Stimulated activated CD4-positive, alpha-beta T cell treated with anti-CD3 and anti-CD28 coated beads, Interleukin-4, amount 100 ng/mL, for 48 hours (primary cell): ENCODE measurements at regions not wholly inside any gene's neighbourhood (a gene's known extent, or its start where the extent isn't known, plus 50 kb on each side); places are given as distances from the start of the nearest gene placed in this dataset.

Source experiments
- DNase-seq, 2 donors: peaks; one replicate each; pipeline ENCODE4 v3.0.0-alpha.2; 2020; ENCODE audit warnings: low read depth in 2 of 2

GRCh38 chr6:164925681-164926530 lies 383.5 kb downstream of the C6orf118 start:
- DNase-seq = no peak

GRCh38 chr6:164924674-164925073 lies 384.7 kb downstream of the C6orf118 start:
- no peak for DNase-seq

DNA sequence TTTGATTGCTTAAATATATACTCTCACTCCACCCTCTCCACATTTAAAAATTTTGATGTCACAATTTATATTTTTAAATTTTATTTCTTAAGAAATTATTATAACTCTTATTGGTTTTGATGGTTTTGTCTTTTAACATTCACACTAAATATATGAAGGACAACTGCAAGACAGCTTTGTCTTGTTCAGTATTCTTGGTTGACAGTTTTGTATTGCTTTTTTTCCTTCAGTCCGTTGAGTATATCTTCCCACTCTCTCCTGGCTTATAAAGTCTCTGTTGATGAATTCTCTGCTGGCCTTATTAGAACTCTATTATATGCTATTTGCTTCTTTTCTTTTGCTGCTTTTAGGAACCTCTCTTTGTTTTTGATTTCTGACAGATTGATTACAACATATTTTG lies 392.2 kb downstream of the C6orf118 start:
- DNase-seq = no peak

GRCh38 chr6:164916087-164916486 lies 393.3 kb downstream of the C6orf118 start:
- no peak for DNase-seq

- no peak for DNase-seq
These were observed 397.4 kb downstream of the C6orf118 start for GRCh38 chr6:164911873-164912580.

GRCh38 chr6:164911151-164911550 lies 398.3 kb downstream of the C6orf118 start:
- no peak for DNase-seq

- DNase-seq = no peak
These were observed 402.6 kb downstream of the C6orf118 start for GRCh38 chr6:164906766-164907165.

DNA sequence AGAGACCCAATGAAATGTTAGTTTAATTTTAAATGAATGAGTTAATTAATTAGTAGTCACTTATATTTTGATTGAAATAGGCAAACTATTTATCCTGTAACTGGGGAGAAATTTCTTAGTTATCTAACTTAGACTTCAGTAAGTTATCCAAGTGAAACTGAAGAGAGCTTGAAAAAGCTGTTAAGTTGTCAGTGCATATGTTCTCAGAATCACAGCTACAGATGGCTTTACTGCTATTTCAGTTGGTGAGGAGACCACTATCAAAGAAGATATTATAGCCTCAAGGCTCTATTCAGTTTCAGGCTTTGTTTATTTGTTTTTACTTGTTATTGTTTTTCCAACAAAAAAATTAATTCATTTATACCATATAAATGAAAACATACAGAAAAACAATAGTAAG lies 404.1 kb downstream of the C6orf118 start:
- DNase-seq = no peak

- no peak for DNase-seq
These were observed 411.0 kb downstream of the C6orf118 start for GRCh38 chr6:164898412-164898811.

GRCh38 chr6:164897523-164898235 lies 411.7 kb downstream of the C6orf118 start:
- DNase-seq = no peak

DNA sequence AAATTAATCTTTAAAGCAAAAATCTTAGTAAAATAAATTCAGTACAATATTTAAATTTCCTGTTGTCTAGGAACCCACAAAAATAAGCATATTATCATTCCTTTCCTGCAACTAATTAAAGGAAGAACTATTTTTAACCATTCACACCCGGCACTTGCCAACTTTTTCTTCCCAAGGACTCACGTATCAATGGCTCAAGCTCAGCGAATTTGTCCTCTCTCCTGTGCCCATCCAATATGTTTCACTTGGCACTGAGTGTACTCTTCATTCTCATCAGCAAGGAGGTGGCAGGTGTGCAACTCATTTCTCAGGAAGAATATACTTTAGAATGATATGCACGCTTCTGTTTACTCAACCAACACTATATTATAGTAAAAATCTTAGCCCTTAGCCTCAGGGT lies 419.4 kb downstream of the C6orf118 start:
- DNase-seq = no peak

- no peak for DNase-seq
These were observed 421.7 kb downstream of the C6orf118 start for GRCh38 chr6:164887660-164888059.

- no peak for DNase-seq
These were observed 427.2 kb downstream of the C6orf118 start for GRCh38 chr6:164882236-164882635.

GRCh38 chr6:164871783-164872182 lies 437.6 kb downstream of the C6orf118 start:
- no peak for DNase-seq

DNA sequence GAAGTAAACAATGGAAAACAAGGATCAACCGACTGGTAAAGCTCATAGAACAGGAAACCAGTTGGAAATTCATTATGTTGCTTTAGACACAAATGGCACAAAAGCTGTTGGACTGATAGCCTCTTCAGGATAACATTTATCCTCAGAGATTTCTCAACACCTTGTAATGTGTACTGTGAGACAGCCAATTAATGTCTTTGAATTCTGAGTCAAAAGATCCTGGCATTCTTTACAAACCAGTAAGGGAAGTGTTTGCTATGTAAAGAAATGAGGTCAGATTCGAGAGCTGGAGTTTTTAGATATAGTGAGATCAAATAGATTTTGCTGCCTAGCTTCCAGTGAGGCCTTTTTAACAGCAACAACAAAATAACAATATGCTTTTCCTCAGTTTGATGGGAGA lies 439.2 kb downstream of the C6orf118 start:
- DNase-seq = no peak

- DNase-seq = no peak
These were observed 447.4 kb downstream of the C6orf118 start for GRCh38 chr6:164861967-164862366.

DNA sequence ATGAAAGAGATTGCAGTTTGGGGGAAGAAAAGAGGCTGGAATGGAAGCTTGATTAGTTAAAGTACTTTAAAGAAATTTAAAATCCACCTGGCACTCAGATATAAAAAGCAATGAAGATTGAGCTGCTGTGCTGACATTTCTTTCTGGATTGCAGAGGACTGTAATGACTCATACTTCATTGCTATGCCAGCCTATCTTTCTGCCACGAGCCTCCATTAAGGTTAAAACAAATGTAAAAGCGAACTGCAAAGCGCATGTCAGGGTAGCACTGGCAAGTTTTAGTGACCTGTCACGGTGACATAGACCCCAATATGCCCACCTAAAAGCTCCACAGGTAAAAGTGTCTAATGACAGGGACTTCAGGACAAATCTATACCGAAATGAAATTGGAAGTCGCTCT lies 449.6 kb downstream of the C6orf118 start:
- no peak for DNase-seq

DNA sequence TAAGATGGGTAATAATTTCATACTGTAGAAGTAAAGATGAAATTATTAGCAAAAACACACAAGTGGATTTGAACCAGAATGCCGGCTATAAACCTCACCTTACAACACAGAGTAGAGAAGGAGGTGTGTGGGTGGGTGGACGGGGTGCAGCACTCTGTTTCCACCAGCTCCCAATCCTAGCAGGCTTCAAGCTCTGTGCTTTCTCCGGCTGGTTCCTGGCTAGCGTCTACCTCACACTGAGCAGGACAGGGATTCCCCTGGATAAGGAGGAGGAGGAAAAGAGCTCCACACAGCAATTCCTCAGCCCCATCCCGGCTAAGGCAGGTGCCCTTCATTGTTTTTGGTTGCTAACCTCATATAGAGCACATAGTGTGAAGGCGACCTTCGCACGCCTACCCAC lies 453.3 kb downstream of the C6orf118 start:
- DNase-seq = no peak

GRCh38 chr6:164855281-164855680 lies 454.1 kb downstream of the C6orf118 start:
- DNase-seq = no peak

DNA sequence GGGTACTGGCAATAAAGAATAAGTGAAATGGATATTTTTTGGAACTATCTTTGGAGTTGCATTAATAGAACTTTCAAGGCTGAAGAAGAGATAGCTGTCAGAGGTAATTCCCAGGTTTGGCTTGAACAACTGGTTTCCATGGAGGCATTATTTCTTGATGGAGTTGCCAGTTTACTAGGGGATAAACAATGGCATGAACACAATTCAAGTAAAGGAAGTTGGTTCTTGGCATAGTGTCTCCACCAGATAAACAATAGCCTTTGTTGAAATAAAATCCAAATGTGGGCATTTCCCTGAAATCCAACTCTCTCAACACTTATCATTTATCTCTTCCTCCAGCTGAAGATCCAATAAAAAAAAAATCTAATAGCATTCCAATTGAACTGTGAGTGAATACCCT lies 454.9 kb downstream of the C6orf118 start:
- no peak for DNase-seq

DNA sequence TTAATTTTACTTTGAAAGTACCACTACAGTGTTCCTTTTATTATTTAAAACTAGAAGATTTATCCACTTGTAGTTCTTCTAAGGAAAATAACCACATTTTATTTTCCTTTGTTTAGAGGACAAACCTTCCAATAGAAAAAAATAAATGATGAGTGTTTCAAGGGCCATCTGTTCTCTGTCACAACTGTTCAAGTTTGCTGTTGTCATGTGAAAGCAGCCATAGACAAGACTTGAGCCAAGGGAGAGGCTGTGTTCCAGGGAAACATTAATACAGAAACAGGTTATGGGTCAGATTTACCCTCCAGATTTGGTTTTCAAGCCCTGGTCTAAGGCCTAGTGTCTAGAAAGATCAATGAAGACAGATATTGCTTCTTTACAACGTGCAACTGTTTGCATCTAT lies 463.6 kb downstream of the C6orf118 start:
- no peak for DNase-seq

GRCh38 chr6:164842085-164842484 lies 467.3 kb downstream of the C6orf118 start:
- DNase-seq = no peak
